ENCODE measurements at regions not wholly inside any gene's neighbourhood (a gene's known extent, or its start where the extent isn't known, plus 50 kb on each side); places are given as distances from the start of the nearest gene placed in this dataset.

DNA sequence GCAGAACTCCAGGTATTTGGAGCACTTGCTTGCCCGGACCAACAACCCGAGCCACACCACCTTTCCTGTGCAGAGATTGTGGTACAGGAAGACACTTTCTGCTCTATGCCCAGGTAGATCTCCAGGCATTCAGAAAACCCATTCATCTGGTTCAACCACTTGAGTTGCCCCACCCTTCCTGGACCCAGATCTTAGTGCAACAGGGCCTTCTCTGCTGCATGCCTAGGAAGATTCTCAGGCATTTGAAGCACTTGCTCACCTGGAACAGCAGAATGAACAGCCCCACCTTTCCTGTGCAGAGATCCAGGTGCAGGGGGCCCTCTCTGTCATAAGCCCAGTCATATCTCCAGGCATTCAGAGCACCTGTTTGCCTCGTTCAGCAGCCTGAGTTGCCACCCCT, 412.8 kb upstream of the MGAT4C start:
- TF ChIP-seq, protein P1, sequence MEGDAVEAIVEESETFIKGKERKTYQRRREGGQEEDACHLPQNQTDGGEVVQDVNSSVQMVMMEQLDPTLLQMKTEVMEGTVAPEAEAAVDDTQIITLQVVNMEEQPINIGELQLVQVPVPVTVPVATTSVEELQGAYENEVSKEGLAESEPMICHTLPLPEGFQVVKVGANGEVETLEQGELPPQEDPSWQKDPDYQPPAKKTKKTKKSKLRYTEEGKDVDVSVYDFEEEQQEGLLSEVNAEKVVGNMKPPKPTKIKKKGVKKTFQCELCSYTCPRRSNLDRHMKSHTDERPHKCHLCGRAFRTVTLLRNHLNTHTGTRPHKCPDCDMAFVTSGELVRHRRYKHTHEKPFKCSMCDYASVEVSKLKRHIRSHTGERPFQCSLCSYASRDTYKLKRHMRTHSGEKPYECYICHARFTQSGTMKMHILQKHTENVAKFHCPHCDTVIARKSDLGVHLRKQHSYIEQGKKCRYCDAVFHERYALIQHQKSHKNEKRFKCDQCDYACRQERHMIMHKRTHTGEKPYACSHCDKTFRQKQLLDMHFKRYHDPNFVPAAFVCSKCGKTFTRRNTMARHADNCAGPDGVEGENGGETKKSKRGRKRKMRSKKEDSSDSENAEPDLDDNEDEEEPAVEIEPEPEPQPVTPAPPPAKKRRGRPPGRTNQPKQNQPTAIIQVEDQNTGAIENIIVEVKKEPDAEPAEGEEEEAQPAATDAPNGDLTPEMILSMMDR (IDR thresholded peaks at IDR 0.05) = no peak
- TF ChIP-seq POLR2A (IDR thresholded peaks at IDR 0.05) = no peak
